ENCODE measurements at regions not wholly inside any gene's neighbourhood (a gene's known extent, or its start where the extent isn't known, plus 50 kb on each side); places are given as distances from the start of the nearest gene placed in this dataset.

DNA sequence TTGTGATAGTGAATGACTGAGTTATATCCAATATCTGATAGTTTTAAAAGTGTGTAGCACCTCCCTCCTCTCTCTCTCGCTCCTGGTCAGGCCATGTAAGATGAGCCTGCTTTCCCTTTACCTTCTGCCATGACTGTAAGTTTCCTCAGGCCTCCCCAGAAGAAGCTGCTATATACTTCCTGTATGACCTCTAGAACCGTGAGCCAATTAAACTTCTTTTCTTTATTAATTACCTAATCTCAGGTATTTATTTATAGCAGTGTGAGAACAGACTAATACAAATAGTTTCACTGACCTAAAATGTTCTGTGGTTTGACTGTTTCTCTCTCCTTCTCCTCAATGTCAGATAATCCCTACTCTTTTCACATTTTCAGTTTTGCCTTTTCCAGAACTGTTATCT lies 321.3 kb upstream of the MBL2 start:
- Mint-ChIP-seq H3K9me3 (ENCODE audit: low read depth, unreplicated experiment) (peaks cover 2% of the 10 kb centered on the region), H3K27ac (ENCODE audit: unreplicated experiment) (no peak overlapping the region), H3K4me1 (ENCODE audit: low read depth, unreplicated experiment) (no peaks in the 10 kb centered on the region), H3K27me3 (ENCODE audit: unreplicated experiment) (no peaks in the 10 kb centered on the region), H3K4me3 (ENCODE audit: low read depth, unreplicated experiment) (no peak overlapping the region), H3K36me3 (ENCODE audit: insufficient read depth, unreplicated experiment) (no peaks in the 10 kb centered on the region)
- DNase-seq = no peak
- TF ChIP-seq, protein P1, sequence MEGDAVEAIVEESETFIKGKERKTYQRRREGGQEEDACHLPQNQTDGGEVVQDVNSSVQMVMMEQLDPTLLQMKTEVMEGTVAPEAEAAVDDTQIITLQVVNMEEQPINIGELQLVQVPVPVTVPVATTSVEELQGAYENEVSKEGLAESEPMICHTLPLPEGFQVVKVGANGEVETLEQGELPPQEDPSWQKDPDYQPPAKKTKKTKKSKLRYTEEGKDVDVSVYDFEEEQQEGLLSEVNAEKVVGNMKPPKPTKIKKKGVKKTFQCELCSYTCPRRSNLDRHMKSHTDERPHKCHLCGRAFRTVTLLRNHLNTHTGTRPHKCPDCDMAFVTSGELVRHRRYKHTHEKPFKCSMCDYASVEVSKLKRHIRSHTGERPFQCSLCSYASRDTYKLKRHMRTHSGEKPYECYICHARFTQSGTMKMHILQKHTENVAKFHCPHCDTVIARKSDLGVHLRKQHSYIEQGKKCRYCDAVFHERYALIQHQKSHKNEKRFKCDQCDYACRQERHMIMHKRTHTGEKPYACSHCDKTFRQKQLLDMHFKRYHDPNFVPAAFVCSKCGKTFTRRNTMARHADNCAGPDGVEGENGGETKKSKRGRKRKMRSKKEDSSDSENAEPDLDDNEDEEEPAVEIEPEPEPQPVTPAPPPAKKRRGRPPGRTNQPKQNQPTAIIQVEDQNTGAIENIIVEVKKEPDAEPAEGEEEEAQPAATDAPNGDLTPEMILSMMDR (IDR thresholded peaks at IDR 0.05; ENCODE audit: unreplicated experiment) = no peak
- BruUV-seq (replicated peaks) = no TSS peak
- CTCF ChIA-PET = no interaction called here
- intact Hi-C loops (cut with micrococcal nuclease; ENCODE audit: unreplicated experiment) = no loop called here

DNA sequence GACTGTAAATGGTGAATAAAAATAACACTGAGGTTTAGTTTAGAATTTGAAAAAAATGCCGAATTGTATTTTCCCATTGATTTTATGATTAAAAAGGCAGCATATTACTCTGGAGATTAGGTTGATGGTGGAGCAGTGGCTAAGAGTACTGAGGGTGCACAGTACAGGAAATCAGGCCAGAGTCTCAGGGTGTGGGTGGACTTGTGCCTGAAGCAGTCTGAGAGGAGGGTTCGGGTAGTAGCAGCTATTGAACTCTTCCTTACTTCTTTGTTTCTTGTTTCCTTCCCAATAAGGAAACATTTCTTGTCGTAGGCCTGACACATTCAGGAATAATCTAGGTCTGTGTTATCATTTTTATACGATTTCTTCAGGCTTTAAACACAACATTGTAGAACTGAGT lies 319.0 kb upstream of the MBL2 start:
- TF ChIP-seq, protein P1 (IDR thresholded peaks at IDR 0.05; ENCODE audit: unreplicated experiment) = no peak
- intact Hi-C loops (cut with micrococcal nuclease; ENCODE audit: unreplicated experiment) = no loop called here
- BruUV-seq (replicated peaks) = no TSS peak
- Mint-ChIP-seq H3K36me3 (ENCODE audit: insufficient read depth, unreplicated experiment) (no peaks in the 10 kb centered on the region), H3K27me3 (ENCODE audit: unreplicated experiment) (no peaks in the 10 kb centered on the region), H3K4me1 (ENCODE audit: low read depth, unreplicated experiment) (no peaks in the 10 kb centered on the region), H3K27ac (ENCODE audit: unreplicated experiment) (no peak overlapping the region), H3K4me3 (ENCODE audit: low read depth, unreplicated experiment) (no peak overlapping the region), H3K9me3 (ENCODE audit: low read depth, unreplicated experiment) (no peaks in the 10 kb centered on the region)
- DNase-seq = no peak
- CTCF ChIA-PET = no interaction called here

DNA sequence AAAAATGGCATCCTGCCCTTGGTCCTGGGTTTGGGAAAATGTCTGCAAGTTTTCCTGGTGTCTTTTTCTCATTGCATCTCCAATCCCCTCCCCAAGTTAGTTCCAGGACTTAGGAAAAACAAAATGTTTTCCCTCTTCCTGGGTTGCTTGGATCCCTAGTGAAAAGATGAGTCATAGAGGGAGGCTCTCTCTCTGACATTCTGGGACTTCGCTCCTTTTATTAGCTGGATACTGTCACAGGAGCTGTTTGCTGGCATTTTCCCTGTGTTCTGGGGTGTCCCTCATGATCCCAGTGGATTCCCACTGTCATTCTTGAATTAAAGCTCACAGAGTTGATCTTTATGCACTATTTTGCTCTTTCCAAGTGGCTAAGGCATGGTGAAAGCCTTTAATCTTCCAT lies 316.4 kb upstream of the MBL2 start:
- TF ChIP-seq, protein P1 (IDR thresholded peaks at IDR 0.05; ENCODE audit: unreplicated experiment) = no peak
- H3K4me3 Mint-ChIP-seq (ENCODE audit: low read depth, unreplicated experiment) = no peak overlapping the region
- no TSS peak for BruUV-seq (replicated peaks)
- H3K36me3 Mint-ChIP-seq (ENCODE audit: insufficient read depth, unreplicated experiment) = no peaks in the 10 kb centered on the region
- no peak for DNase-seq
- intact Hi-C loops (cut with micrococcal nuclease; ENCODE audit: unreplicated experiment) = no loop called here
- CTCF ChIA-PET = no interaction called here
- no peaks in the 10 kb centered on the region for H3K4me1 Mint-ChIP-seq (ENCODE audit: low read depth, unreplicated experiment)
- H3K27ac Mint-ChIP-seq (ENCODE audit: unreplicated experiment) = no peak overlapping the region
- no peaks in the 10 kb centered on the region for H3K9me3 Mint-ChIP-seq (ENCODE audit: low read depth, unreplicated experiment)
- no peaks in the 10 kb centered on the region for H3K27me3 Mint-ChIP-seq (ENCODE audit: unreplicated experiment)

DNA sequence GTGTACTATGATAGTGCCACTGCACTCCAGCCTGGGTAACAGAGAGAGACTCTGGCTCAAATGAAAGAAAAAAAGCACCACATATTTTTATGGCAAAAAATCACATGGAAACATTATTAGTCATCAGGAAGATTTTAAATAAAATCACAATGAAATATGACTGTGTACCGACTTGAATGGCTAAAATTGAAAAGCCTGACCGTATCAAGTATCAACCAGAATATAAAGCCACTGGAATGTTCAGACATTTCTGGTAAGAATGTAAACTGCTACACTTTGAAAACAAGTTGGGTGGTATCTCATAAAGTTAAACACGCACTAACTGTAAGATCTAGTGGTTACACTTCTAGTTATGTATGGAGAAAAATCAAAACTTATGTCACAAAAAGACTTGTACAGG lies 306.7 kb upstream of the MBL2 start:
- CTCF ChIA-PET = no interaction called here
- no peaks in the 10 kb centered on the region for H3K27me3 Mint-ChIP-seq (ENCODE audit: unreplicated experiment)
- peaks cover 3% of the 10 kb centered on the region for H3K9me3 Mint-ChIP-seq (ENCODE audit: low read depth, unreplicated experiment)
- H3K4me1 Mint-ChIP-seq (ENCODE audit: low read depth, unreplicated experiment) = no peaks in the 10 kb centered on the region
- intact Hi-C loops (cut with micrococcal nuclease; ENCODE audit: unreplicated experiment) = no loop called here
- H3K36me3 Mint-ChIP-seq (ENCODE audit: insufficient read depth, unreplicated experiment) = no peaks in the 10 kb centered on the region
- H3K27ac Mint-ChIP-seq (ENCODE audit: unreplicated experiment) = no peak overlapping the region
- H3K4me3 Mint-ChIP-seq (ENCODE audit: low read depth, unreplicated experiment) = no peak overlapping the region
- TF ChIP-seq, protein P1 (IDR thresholded peaks at IDR 0.05; ENCODE audit: unreplicated experiment) = no peak
- no TSS peak for BruUV-seq (replicated peaks)
- DNase-seq = no peak

DNA sequence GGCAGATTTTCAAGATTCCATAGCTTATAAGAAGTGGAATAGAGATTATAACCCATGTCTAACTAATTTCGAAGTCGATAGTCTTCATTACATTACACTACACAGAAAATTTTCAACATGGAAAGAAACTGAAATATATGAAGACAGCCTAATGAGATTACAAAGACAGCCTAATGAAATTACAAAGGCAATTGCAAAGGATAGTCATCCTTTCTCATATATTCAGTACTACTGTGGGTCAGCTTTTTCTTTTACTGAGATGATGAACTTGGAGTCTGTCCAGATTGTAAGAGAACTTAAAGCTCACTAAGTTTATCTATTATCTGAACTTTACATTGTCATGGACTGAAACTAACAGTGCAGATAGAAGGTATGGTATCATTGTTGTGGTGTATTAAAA lies 304.4 kb upstream of the MBL2 start:
- H3K4me3 Mint-ChIP-seq (ENCODE audit: low read depth, unreplicated experiment) = no peak overlapping the region
- no TSS peak for BruUV-seq (replicated peaks)
- TF ChIP-seq, protein P1 (IDR thresholded peaks at IDR 0.05; ENCODE audit: unreplicated experiment) = no peak
- H3K36me3 Mint-ChIP-seq (ENCODE audit: insufficient read depth, unreplicated experiment) = no peaks in the 10 kb centered on the region
- no peak overlapping the region for H3K27ac Mint-ChIP-seq (ENCODE audit: unreplicated experiment)
- intact Hi-C loops (cut with micrococcal nuclease; ENCODE audit: unreplicated experiment) = no loop called here
- H3K27me3 Mint-ChIP-seq (ENCODE audit: unreplicated experiment) = no peaks in the 10 kb centered on the region
- no peak for DNase-seq
- H3K4me1 Mint-ChIP-seq (ENCODE audit: low read depth, unreplicated experiment) = no peaks in the 10 kb centered on the region
- CTCF ChIA-PET = no interaction called here
- peaks cover 3% of the 10 kb centered on the region for H3K9me3 Mint-ChIP-seq (ENCODE audit: low read depth, unreplicated experiment)

Measured in Calu3 (cell line).